HEK293T (cell line): ENCODE measurements at regions not wholly inside any gene's neighbourhood (a gene's known extent, or its start where the extent isn't known, plus 50 kb on each side); places are given as distances from the start of the nearest gene placed in this dataset.

Experiments used
- ARNT ChIP-seq: fragments of 450-650 bp; IDR thresholded peaks from 2 replicates; pipeline ENCODE4 v1.6.1; 2017; ENCODE audit warnings: mild to moderate bottlenecking
- BHLHE40 ChIP-seq: fragments of 450-650 bp; IDR thresholded peaks from 2 replicates; pipeline ENCODE4 v1.6.1; 2016; ENCODE audit warnings: mild to moderate bottlenecking, moderate library complexity, borderline replicate concordance
- ELF4 ChIP-seq: fragments of 450-650 bp; IDR thresholded peaks from 2 replicates; pipeline ENCODE4 v1.6.1; 2017; ENCODE audit warnings: antibody characterized with exemption
- FOXA1 ChIP-seq: fragments of 450-650 bp; IDR thresholded peaks from 2 replicates; pipeline ENCODE4 v1.6.1; 2016; ENCODE audit warnings: mild to moderate bottlenecking
- FOXK2 ChIP-seq: fragments of 450-650 bp; IDR thresholded peaks from 2 replicates; pipeline ENCODE4 v1.6.1; 2016; ENCODE audit warnings: mild to moderate bottlenecking
- FOXM1 ChIP-seq: fragments of 450-650 bp; IDR thresholded peaks from 2 replicates; pipeline ENCODE4 v1.6.1; 2017; ENCODE audit warnings: mild to moderate bottlenecking, borderline replicate concordance
- HDGF ChIP-seq: fragments of 450-650 bp; IDR thresholded peaks from 2 replicates; pipeline ENCODE4 v1.6.1; 2017; ENCODE audit warnings: antibody characterized with exemption, borderline replicate concordance
- NFRKB ChIP-seq: fragments of 450-650 bp; IDR thresholded peaks from 2 replicates; pipeline ENCODE4 v1.6.1; 2016; ENCODE audit warnings: mild to moderate bottlenecking, moderate library complexity
- SP1 ChIP-seq: fragments of 450-650 bp; IDR thresholded peaks from 2 replicates; pipeline ENCODE4 v1.6.1; 2017
- TF ChIP-seq, protein P1 (sequence below): fragments of 450-650 bp; IDR thresholded peaks from 2 replicates; pipeline ENCODE4 v1.6.1; 2016

DNA sequence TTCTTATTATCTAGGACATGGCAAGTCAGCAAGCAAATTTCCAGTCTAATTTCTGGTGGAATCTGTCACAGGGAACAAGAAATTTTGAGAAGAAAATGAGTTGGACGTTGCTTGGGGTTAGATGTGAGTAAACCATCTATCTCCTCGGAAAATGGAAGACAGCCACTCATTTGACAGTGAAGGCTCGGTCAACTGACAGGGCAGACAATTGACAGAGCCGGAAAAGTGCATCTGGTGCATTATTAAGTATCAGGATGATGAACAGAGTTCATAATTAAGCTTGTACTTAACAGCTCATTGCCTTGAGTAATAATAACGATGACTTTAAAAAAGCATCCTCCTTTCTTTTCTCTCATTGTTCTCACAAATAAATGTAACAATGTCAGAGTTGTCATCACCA, 168.4 kb downstream of the MAD2L1 start:
- TF ChIP-seq ARNT (no peak), FOXM1 (no peak), HDGF (no peak), FOXA1 (no peak), ELF4 (no peak), FOXK2 (no peak), SP1 (no peak), NFRKB (no peak), BHLHE40 (no peak)
- TF ChIP-seq, protein P1, sequence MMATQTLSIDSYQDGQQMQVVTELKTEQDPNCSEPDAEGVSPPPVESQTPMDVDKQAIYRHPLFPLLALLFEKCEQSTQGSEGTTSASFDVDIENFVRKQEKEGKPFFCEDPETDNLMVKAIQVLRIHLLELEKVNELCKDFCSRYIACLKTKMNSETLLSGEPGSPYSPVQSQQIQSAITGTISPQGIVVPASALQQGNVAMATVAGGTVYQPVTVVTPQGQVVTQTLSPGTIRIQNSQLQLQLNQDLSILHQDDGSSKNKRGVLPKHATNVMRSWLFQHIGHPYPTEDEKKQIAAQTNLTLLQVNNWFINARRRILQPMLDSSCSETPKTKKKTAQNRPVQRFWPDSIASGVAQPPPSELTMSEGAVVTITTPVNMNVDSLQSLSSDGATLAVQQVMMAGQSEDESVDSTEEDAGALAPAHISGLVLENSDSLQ, result no peak
